AG10803 (cell line): ENCODE measurements at regions not wholly inside any gene's neighbourhood (a gene's known extent, or its start where the extent isn't known, plus 50 kb on each side); places are given as distances from the start of the nearest gene placed in this dataset.

ENCODE experiments used
- DNase-seq: peaks from one replicate; pipeline ENCODE4 v3.0.0; 2010; ENCODE audit warnings: low read depth
- H3K4me3 ChIP-seq: 2 replicates; pipeline ENCODE4 v1.5.1; 2011; ENCODE audit warnings: mild to moderate bottlenecking, low read length, control low read depth
- TF ChIP-seq, protein P1 (sequence below): conservative IDR thresholded peaks from 2 replicates; pipeline ENCODE4 v1.5.1; 2011; ENCODE audit warnings: mild to moderate bottlenecking, low read length, control low read depth, inconsistent platforms

DNA sequence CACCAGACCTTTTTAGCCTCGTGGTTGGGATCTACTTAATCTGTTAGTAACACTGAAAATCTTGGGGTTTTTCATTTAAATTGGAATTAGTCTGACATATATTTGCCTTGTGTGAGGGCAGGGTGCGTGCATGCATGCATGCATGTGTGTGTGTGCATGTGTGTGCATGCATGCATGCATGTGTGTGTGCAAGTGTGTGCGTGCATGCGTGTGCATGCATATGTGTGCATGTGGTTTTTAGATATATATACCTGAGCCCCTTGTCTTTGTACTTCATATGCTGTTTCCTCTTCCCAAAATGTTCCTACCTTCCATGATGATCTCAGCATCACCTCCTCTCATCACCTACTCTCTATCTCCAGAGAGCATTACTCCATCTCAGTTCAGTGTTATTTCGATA lies 66.3 kb upstream of the BCL11B start:
- DNase-seq, result no peak
- TF ChIP-seq, protein P1, sequence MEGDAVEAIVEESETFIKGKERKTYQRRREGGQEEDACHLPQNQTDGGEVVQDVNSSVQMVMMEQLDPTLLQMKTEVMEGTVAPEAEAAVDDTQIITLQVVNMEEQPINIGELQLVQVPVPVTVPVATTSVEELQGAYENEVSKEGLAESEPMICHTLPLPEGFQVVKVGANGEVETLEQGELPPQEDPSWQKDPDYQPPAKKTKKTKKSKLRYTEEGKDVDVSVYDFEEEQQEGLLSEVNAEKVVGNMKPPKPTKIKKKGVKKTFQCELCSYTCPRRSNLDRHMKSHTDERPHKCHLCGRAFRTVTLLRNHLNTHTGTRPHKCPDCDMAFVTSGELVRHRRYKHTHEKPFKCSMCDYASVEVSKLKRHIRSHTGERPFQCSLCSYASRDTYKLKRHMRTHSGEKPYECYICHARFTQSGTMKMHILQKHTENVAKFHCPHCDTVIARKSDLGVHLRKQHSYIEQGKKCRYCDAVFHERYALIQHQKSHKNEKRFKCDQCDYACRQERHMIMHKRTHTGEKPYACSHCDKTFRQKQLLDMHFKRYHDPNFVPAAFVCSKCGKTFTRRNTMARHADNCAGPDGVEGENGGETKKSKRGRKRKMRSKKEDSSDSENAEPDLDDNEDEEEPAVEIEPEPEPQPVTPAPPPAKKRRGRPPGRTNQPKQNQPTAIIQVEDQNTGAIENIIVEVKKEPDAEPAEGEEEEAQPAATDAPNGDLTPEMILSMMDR, result no peak
- no peak overlapping the region for H3K4me3 ChIP-seq

DNA sequence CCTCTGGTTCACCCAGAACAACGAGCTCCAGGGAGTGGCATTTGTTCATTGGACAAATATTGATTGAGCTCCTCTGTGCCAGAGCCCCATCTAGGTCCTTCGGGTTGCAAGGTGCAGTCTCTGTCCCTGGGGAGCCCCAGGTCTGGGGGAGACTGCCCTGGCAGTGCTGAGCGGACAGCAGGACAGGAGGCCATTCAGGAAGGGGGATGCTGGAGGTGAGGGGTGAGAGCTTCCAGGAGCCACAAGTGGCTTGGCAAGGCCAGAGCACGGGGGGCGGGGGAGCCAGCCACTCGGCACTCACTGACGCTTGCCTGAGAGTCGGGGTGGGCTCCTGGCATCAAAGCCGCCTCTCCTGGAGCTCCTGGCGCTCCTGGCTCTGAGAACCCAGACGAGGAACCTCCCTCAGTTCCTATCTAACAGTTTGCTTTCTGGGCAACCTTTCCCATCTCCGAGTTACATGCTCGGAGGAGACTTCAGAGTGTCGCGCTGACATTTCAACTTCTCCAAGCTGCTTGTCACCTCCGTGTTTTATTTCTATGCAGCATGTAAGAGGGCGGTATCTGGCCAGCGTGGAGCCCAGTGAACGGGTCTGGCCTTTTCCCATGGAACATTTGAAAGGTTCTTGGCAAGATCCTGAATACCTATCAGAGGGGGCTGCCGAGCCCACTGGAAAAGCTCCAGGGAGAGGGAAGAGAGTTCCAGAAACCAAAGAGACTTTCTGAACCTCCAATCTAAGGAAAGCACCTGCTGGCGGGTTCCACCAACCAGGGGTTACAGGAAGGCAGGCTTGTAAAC lies 62.0 kb upstream of the BCL11B start:
- TF ChIP-seq, protein P1, result no peak
- no peak for DNase-seq

DNA sequence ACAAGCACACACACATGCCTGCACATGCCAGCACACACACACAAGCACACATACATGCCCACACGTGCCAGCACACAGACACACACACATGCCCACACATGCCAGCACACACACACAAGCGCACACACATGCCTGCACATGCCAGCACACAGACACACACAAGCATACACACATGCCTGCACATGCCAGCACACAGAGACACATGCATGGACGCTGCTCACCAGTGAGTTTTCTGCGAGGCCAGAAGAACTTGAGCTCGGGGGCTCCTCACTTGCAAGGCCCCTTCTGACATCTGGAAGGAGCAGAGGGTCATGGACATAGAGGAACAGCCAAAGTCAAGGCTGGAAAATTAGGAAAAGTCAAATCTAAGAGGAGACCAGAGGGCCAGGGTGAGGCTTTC lies 61.2 kb upstream of the BCL11B start:
- TF ChIP-seq, protein P1, result no peak
- no peak overlapping the region for H3K4me3 ChIP-seq
- DNase-seq, result no peak

More for the DNA sequence above, 62.0 kb upstream of the BCL11B start:
- H3K4me3 ChIP-seq, result no peak overlapping the region

DNA sequence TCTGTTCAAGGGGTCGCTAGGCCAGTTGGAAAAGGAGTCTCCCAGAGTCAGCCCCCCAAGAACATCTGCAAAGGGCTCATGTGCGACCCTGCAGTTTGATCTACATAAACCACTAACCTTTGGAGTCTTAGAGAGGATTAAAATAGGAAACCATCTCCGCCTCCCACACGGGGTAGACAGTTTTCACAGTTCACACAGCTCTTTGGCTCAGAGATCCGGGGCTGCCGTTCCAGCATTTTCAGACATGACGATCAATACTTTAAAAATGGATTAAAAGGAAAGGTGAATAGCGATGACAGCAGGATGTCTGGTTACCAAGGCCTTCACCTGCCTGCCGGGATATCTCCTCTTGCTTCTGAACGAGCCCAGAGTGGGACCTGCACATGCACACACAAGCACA lies 59.8 kb upstream of the BCL11B start:
- no peak overlapping the region for H3K4me3 ChIP-seq
- TF ChIP-seq, protein P1, result no peak
- DNase-seq, result no peak

DNA sequence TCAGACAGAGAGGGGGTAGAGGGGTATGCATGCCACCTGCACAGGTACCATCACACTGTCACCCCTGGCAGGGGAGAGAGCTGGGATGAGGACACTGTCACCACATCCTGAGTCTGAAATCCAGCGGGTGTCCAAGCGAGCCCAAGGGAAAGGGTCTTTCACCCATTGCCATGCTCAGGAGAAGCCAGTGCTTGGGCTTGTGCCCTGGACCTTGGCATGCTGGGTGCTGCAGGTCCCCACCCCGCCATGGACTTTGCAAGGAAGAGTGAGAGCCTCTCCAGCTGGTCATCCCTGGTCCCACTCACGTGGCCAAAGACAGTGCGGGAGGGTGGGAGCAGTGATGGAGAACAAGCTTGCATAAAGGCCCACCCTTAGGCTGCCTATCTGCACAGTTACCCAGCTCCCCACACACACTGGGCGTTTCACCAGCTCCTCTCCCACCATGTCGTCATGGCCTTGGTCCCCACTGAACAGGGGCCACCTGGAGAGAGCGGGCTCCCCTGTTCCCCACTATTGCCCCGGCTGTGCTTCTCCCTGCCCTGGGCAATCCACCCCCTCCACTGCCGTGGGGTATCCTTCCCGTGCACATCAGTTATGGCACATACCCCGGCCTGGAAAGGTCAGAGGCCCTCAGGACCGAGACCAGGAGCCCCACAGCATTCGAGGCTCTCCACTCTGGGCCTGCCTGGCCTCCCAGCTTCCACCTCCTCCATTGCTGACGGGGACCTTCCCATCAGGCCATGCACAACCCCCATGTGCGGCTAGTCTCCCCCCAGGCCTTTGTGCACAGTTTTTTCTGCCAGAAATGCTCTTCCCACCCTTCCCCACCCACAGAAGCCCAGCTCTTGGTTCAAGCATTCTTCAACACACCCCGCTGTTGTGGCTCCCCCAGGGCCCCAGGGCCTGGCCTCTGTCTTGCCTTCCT lies 58.6 kb upstream of the BCL11B start:
- TF ChIP-seq, protein P1, result no peak
- H3K4me3 ChIP-seq, result no peak overlapping the region
- DNase-seq, result no peak

DNA sequence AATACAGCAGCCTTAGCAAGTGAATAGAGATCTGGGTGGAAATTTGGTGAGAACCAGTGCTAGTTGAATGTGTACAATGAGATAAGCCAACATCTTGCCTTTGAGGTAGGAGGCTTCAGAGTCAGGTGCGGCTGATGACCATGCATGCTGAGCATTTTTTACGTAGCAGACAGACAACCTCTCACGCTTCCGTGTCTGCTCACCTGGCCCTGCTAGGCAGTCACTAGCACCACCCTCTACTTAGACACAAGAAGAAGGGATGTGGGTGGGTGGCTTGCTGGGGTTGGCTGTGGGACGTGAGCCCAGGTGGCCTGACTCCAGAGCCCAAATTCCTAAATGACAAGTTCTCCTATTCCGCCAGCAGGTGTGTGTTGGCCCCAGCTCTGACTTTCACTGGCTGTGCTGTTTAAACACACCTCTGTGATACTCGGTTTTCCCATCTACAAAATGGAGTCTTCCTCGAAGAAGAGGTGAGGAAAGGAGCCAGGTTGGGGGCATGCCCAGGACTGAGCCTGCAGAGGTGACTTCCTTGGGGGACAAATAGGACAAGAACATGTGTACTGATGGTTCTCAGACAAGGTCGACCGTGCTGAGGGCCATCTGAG lies 57.8 kb upstream of the BCL11B start:
- DNase-seq, result no peak
- no peak overlapping the region for H3K4me3 ChIP-seq
- TF ChIP-seq, protein P1, result no peak
